C1 segment of cervical spinal cord (tissue), 14 donors: ENCODE measurements at regions not wholly inside any gene's neighbourhood (a gene's known extent, or its start where the extent isn't known, plus 50 kb on each side); places are given as distances from the start of the nearest gene placed in this dataset.
"Not testable (repeated sequence)": the region's sequence is repeated elsewhere in the genome, so short reads cannot be mapped to it uniquely, and the experiment has no call there.

Experiments used
- DNase-seq, 14 donors: peaks; one replicate each; lab custom pipeline; 2025; lab: John Stamatoyannopoulos, UW

GRCh38 chr6:49370518-49370917 is 92.5 kb downstream of the MMUT start:
- no peak for DNase-seq

- no peak for DNase-seq
Observed at GRCh38 chr6:49366539-49366938, 96.5 kb downstream of the MMUT start.

DNA sequence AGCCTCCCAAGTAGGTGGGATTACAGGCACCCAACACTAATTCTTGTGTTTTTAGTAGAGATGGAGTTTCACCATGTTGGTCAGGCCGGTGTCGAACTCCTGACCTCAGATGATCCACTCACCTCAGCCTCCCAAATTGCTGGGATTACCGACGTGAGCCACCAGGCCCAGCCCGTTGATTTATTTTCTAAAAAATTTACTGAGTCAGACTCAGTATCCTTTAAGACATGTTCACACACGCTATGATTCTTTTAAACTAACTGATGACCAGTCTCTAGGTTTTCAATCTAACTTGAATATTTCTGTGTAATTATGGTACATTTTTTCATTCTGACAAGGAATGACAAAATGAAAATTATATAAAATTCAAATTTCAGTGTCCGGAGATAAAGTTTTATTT is 114.5 kb downstream of the MMUT start:
- no peak for DNase-seq

GRCh38 chr6:49342410-49342809 is 120.6 kb downstream of the MMUT start:
- DNase-seq, result no peak

- no peak for DNase-seq
Observed at GRCh38 chr6:49341869-49342268, 121.2 kb downstream of the MMUT start.

DNA sequence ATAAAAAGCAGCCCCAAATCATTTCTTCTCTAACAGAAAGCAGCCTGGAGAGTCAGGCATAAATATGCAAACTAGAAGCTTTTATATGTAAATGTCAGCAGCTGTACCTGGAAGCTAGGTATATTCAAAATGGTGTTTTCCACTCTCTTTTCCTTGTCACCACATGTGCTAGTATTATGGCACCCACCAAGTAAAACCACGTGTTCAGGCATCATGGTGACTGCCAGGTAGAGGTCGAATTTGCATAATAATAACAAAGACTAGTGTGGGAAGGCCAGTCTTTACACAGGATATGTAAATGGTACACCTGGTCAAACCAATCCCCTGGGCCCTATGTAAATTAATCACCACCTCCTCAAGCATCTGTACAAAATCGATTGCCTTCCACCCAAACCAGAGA is 124.0 kb downstream of the MMUT start:
- no peak for DNase-seq

DNA sequence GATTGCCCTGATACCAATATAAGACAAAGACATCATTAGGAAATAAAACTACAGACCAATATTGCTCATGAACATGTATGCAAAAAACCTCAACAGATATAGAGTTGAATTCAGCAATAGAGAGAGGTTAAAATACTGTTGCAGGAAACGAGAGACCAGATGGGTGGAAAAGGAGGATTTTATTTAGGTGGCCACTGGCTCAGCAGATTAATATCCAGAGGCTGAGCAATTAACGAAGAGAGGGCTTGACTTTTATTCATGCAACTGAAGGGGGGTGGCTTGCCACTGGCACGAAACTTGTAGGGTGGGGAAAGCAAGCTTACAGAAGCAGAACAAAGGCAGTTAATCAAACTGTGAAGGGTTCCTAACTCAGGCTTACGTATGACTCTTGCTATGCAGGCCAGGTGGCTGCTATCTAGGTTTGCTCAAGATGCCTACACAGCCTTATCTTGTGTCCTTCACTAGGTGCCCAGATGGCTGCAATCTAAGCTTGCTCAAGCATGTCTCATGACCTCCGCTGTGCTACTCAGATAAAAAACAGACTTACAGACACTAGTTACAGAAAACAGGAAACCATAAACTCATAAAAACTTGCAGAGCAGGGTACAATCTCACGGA is 126.4 kb downstream of the MMUT start:
- DNase-seq, result no peak

DNA sequence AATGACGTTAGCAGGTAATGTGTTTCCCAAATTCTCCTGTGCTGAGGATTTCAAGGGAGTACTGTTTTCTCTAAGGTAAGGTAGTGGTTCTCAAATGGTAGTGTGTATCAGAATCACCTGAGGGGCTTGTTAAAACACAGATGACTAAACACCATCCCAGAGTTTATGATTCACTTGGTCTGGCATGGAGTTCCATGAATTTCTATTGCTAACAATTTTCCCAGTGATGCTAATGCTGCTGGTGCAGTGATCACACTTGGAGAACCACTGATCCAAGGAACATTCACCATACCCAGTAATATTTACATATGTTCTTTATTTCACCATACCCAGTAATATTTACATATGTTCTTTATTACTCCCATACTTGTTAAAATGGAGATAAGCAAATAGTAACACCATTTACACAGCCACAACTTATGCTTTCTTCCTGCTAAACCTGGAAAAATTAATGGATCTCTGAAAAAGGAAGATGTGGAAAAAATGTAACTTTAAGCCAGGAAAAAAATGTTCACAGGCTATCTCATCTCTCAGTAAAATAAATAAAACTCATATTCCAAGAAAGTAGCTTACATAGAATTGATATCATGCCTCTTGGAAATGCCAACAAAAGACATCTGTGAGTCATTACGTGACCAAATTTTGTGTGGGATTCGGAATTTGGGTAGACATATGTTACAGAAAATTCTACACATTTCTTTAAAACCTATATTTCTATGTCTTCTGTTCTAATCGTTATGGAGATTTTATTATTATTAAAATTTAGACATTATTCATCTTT is 129.5 kb downstream of the MMUT start:
- DNase-seq, result no peak

DNA sequence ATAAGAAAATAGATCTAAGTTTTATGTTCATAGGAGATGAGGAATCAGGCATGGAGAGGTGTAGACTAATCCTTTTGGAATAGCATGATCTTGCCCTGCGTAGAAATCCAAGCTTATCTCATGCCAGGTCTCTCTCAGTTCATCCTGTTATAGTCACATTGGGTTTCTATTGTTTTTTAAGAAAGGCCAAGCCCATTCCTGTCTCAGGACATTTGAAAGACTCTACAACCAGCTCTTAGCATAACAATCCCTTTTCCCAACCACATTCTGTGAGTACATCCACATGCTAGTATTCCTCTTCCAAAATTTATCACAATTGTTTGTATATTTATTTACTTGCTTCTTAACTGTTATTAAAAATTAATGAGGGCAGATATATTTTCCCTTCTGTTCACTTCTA is 130.3 kb downstream of the MMUT start:
- DNase-seq, result no peak

- no peak for DNase-seq
Observed at GRCh38 chr6:49329186-49329585, 133.9 kb downstream of the MMUT start.

GRCh38 chr6:49328051-49328744 is 134.9 kb downstream of the MMUT start:
- DNase-seq, result no peak

GRCh38 chr6:49327571-49327970 is 135.5 kb downstream of the MMUT start:
- no peak for DNase-seq

- DNase-seq, result no peak
Observed at GRCh38 chr6:49327005-49327404, 136.0 kb downstream of the MMUT start.

DNA sequence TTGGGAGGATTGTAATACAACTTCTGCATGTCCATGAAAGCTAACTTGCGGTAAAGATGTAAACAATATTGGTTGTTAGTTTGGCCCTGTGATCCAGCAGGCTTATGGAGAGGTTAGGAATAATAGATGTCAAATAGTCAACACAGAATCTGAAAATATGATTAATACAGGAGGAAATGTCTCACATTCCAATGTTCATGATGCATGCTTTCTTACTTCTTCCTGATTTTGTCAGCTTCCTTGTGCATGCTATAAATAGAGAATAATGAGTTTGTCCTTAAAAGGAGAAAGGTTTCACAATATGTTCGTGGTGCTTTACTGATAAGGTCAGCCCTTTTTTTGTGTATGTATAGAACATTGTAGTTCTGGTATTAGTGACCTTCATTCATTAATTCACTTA is 136.7 kb downstream of the MMUT start:
- DNase-seq, result no peak

- DNase-seq, result no peak
Observed at GRCh38 chr6:49325891-49326290, 137.2 kb downstream of the MMUT start.

DNA sequence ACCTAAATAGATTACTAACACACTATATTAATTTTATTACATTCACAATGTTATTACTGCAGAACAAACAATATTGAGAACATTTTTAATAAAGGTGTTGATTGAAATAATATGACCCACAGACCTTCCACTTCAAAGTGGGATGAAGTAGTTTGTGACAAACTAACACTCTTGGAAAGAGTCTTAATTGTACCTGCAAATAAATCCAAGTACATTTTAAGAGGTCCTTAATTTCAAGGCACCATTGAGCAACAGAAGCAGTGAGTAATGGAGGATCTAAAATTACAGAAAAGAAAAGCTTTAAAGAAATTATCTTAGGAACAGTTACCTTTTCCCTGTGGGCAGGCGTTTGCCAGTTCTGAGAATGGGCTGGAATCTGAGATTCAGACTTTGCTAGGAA is 140.2 kb downstream of the MMUT start:
- DNase-seq, result no peak

- no peak for DNase-seq
Observed at GRCh38 chr6:49321561-49322072, 141.4 kb downstream of the MMUT start.

GRCh38 chr6:49305010-49305409 is 158.0 kb downstream of the MMUT start:
- no peak for DNase-seq

DNA sequence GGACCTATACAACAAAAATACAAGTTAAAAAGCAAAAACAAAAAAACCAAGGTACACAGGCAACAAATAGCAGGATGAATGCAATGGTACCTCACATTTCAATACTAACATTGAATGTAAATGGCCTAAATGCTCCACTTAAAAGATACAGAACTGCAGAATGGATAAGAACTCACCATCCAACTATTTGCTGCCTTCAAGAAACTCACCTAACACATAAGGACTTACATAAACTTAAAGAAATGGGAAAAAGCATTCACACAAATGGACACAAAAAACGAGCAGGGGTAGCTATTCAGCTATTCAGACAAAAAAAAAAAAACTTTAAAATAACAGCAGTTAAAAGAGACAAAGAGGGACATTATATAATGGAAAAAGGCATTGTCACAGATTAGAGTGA is 158.7 kb downstream of the MMUT start:
- DNase-seq, result not testable (repeated sequence)

DNA sequence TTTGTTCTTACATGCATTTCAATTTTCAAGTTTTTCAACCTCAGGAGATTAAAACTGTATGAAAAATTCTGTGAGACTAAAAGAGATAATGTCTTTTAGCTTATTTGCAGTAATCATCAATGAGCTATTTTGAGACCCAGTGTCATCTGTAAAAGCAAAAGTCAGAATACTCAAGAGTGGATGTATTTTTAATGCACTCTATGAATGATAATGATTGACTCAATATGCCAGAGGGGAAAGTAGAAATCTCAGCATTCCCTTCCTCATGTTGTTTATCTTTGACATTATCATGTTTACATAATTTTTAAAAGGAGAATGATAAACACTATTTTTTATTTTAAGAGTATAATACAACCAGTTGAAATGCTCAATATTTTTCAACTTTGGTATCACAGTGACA is 162.1 kb downstream of the MMUT start:
- DNase-seq, result no peak

DNA sequence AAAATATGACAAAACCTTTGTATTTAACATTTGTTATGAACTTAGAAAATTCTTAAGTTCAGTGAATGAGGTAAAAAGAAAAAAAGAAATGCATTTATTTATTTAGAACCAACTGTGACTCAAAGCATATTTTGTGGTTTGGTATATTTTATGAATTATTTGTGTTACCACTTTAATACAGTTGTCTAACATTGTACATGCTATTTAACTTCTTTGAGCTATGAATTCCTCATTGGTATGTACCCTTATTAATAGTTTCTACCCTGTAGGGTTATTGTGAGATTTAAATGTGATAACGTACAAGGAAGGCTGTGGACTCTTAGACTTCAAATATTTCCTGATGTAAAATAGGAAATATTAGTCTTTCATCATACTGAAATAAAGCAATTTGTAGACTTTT is 162.6 kb downstream of the MMUT start:
- no peak for DNase-seq

- no peak for DNase-seq
Observed at GRCh38 chr6:49299279-49299678, 163.8 kb downstream of the MMUT start.

DNA sequence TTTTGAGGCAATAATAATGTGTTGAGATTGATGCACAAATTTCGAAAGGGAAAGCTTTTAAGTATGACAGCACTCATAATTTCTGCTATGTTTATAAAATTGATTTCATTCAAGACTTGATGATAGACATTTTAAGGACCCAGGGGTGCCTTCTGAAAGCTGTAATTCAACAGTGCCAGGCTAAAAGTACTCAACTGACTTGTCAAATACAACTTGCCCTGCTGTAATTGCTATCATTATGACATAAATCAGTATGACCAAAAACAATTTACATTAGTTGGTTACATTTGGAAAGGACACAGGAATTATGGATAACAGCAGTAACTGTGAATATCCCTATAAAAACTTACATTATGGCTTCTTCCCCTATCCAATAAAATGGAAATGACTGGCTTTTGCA is 178.9 kb downstream of the MMUT start:
- no peak for DNase-seq
